Body of pancreas (tissue), 4 donors: ENCODE measurements at regions not wholly inside any gene's neighbourhood (a gene's known extent, or its start where the extent isn't known, plus 50 kb on each side); places are given as distances from the start of the nearest gene placed in this dataset.

Source experiments
- ATAC-seq: fragments of 150-250 bp; one replicate; pipeline ENCODE4 v1.9.1; 2016
- DNase-seq, 4 donors: peaks; one replicate each; pipeline ENCODE4 v3.0.0-alpha.2; 2019
- H3K27ac ChIP-seq, 4 donors: fragments of 200-600 bp; sonication (generic); 1 replicate in 3 of 4; 2 replicates in 1 of 4; pipeline versions ENCODE4 v1.5.1 to v1.6.1; 2016 to 2019; ENCODE audit warnings: mild to moderate bottlenecking in 1 of 4, mixed read lengths in 1 of 4, moderate library complexity in 1 of 4
- H3K27me3 ChIP-seq, 2 donors: fragments of 200-600 bp; sonication (generic); one replicate each; pipeline ENCODE4 v1.6.0; 2016; ENCODE audit warnings: mild to moderate bottlenecking in 1 of 2
- H3K36me3 ChIP-seq, 2 donors: fragments of 200-600 bp; sonication (generic); replicated peaks in 1 of 2; 2 replicates each; pipeline ENCODE4 v1.5.1; 2016; ENCODE audit warnings: low read depth in 2 of 2; ENCODE audit not compliant: insufficient read depth in 1 of 2
- H3K4me1 ChIP-seq: fragments of 200-600 bp; sonication (generic); one replicate; pipeline ENCODE4 v1.6.0; 2016
- H3K4me3 ChIP-seq, 2 donors: fragments of 200-600 bp; sonication (generic); 1 replicate in 1 of 2; 2 replicates in 1 of 2; pipeline ENCODE4 v1.5.1; 2016 to 2019
- H3K9me3 ChIP-seq, 3 donors: fragments of 200-600 bp; sonication (generic); 1 replicate in 2 of 3; 2 replicates in 1 of 3; pipeline ENCODE4 v1.5.1; 2016
- CTCF ChIP-seq, 7 experiments: fragments of 450-650 bp in 4 of 7; fragments of 200-600 bp in 3 of 7; sonication (generic) in 3 of 7; IDR thresholded peaks; one replicate each; pipeline ENCODE4 v1.5.1; 2016 to 2019; ENCODE audit warnings: antibody characterized with exemption in 7 of 7
- POLR2A ChIP-seq, 3 donors: fragments of 450-650 bp; IDR thresholded peaks; one replicate each; pipeline ENCODE4 v1.6.1; 2016; ENCODE audit warnings: antibody characterized with exemption in 3 of 3, mild to moderate bottlenecking in 2 of 3
- WGBS, 2 donors: methylation state at CpG; one replicate each; pipeline ENCODE4 v1.1.5; 2017; 5-methylcytosine and 5-hydroxymethylcytosine counted together
- intact Hi-C: fragments of 100-400 bp; cut with DNase I; formaldehyde crosslinking; loops from one replicate; pipeline ENCODE4 v1.15.1; 2023

GRCh38 chr5:5964347-5964746 is 414.0 kb downstream of the MED10 start:
- 64 to 82% methylated on average over 4 of the region's 4 CpGs for WGBS, 2 donors
- ATAC-seq = no peak

GRCh38 chr5:5957737-5958136 is 420.6 kb downstream of the MED10 start:
- intact Hi-C loops = no loop called here
- WGBS, 2 donors = 59 to 74% methylated on average over 2 of the region's 2 CpGs
- H3K4me1 ChIP-seq = no peaks in the 10 kb centered on the region
- H3K4me3 ChIP-seq = no peak overlapping the region
- H3K9me3 ChIP-seq = no peaks in the 10 kb centered on the region
- DNase-seq (no peak), ATAC-seq (no peak)
- no peaks in the 10 kb centered on the region for H3K36me3 ChIP-seq
- no peak for TF ChIP-seq CTCF (IDR thresholded peaks at IDR 0.05)
- no peak for TF ChIP-seq POLR2A (IDR thresholded peaks at IDR 0.05)
- H3K27ac ChIP-seq = no peak overlapping the region
- H3K27me3 ChIP-seq = no peaks in the 10 kb centered on the region

More at GRCh38 chr5:5964347-5964746, 414.0 kb downstream of the MED10 start:
- peaks cover 0 to 7% (median 0%) of the 10 kb centered on the region in 3 donors for H3K9me3 ChIP-seq
- no peak for DNase-seq
- intact Hi-C loops = no loop called here
- no peak overlapping the region for H3K4me3 ChIP-seq
- H3K4me1 ChIP-seq = no peaks in the 10 kb centered on the region
- no peak overlapping the region for H3K27ac ChIP-seq
- no peaks in the 10 kb centered on the region for H3K36me3 ChIP-seq
- TF ChIP-seq CTCF (IDR thresholded peaks at IDR 0.05) (no peak), POLR2A (IDR thresholded peaks at IDR 0.05) (no peak)
- no peaks in the 10 kb centered on the region for H3K27me3 ChIP-seq

- intact Hi-C loops = no loop called here
- Histone ChIP-seq H3K4me1 (no peaks in the 10 kb centered on the region), H3K36me3 (no peaks in the 10 kb centered on the region), H3K4me3 (no peak overlapping the region), H3K27me3 (no peaks in the 10 kb centered on the region), H3K9me3 (no peaks in the 10 kb centered on the region), H3K27ac (no peak overlapping the region)
- 70 to 72% methylated on average over 9 of the region's 9 CpGs for WGBS, 2 donors
- ATAC-seq = no peak
- TF ChIP-seq POLR2A (IDR thresholded peaks at IDR 0.05) (no peak), CTCF (IDR thresholded peaks at IDR 0.05) (no peak)
- no peak for DNase-seq
These were observed 424.1 kb downstream of the MED10 start for GRCh38 chr5:5954275-5954598.

GRCh38 chr5:5953584-5954274 is 424.6 kb downstream of the MED10 start:
- no peak overlapping the region for H3K4me3 ChIP-seq
- H3K27ac ChIP-seq = no peak overlapping the region
- no peaks in the 10 kb centered on the region for H3K27me3 ChIP-seq
- ATAC-seq = no peak
- intact Hi-C loops = no loop called here
- H3K36me3 ChIP-seq = no peaks in the 10 kb centered on the region
- DNase-seq = no peak
- no peaks in the 10 kb centered on the region for H3K4me1 ChIP-seq
- 63 to 68% methylated on average over 12 of the region's 12 CpGs for WGBS, 2 donors
- TF ChIP-seq POLR2A (IDR thresholded peaks at IDR 0.05) (no peak), CTCF (IDR thresholded peaks at IDR 0.05) (no peak)
- H3K9me3 ChIP-seq = no peaks in the 10 kb centered on the region

GRCh38 chr5:5951953-5952352 is 426.4 kb downstream of the MED10 start:
- Histone ChIP-seq H3K36me3 (no peaks in the 10 kb centered on the region), H3K9me3 (no peaks in the 10 kb centered on the region), H3K4me3 (no peak overlapping the region), H3K27me3 (no peaks in the 10 kb centered on the region), H3K4me1 (no peaks in the 10 kb centered on the region), H3K27ac (no peak overlapping the region)
- intact Hi-C loops = no loop called here
- WGBS, 2 donors = 43 to 49% methylated on average over 3 of the region's 3 CpGs
- ATAC-seq (no peak), DNase-seq (no peak)
- TF ChIP-seq CTCF (IDR thresholded peaks at IDR 0.05) = no peak
- TF ChIP-seq POLR2A (IDR thresholded peaks at IDR 0.05) = no peak
